HL-60 (cell line): ENCODE measurements at regions not wholly inside any gene's neighbourhood (a gene's known extent, or its start where the extent isn't known, plus 50 kb on each side); places are given as distances from the start of the nearest gene placed in this dataset.

ENCODE experiments used
- DNase-seq, 2 experiments: peaks; one replicate each; pipeline ENCODE4 v3.0.0-alpha.2; 2010 to 2020; ENCODE audit warnings: low read depth in 1 of 2, low spot score in 1 of 2
- H3K27ac ChIP-seq: fragments of 250-450 bp; sonication (Bioruptor Pico); replicated peaks from 2 replicates; pipeline ENCODE4 v1.5.1; 2020; ENCODE audit warnings: mild to moderate bottlenecking, moderate library complexity
- H3K27me3 ChIP-seq: fragments of 250-450 bp; sonication (Bioruptor Pico); 2 replicates; pipeline ENCODE4 v1.5.1; 2021; ENCODE audit warnings: mild to moderate bottlenecking, moderate library complexity; ENCODE audit not compliant: insufficient read depth, poor library complexity, severe bottlenecking
- H3K4me3 ChIP-seq: replicated peaks from 2 replicates; pipeline ENCODE4 v1.5.1; 2011; ENCODE audit warnings: mild to moderate bottlenecking, control low read depth, low read length; ENCODE audit not compliant: insufficient read depth
- GABPA ChIP-seq: IDR thresholded peaks from 2 replicates; pipeline ENCODE4 v1.6.1; 2012; ENCODE audit warnings: low read depth
- POLR2AphosphoS5 ChIP-seq: IDR thresholded peaks from 2 replicates; pipeline ENCODE4 v1.6.1; 2012; ENCODE audit warnings: low read depth
- SPI1 ChIP-seq: IDR thresholded peaks from 2 replicates; pipeline ENCODE4 v1.6.1; 2012; ENCODE audit warnings: low read depth, mild to moderate bottlenecking, borderline replicate concordance
- TF ChIP-seq, protein P1 (sequence below): IDR thresholded peaks from 2 replicates; pipeline ENCODE4 v1.6.1; 2012; ENCODE audit warnings: low read depth; ENCODE audit not compliant: insufficient replicate concordance
- TF ChIP-seq, protein P2 (sequence below): IDR thresholded peaks from one replicate; pipeline ENCODE4 v1.5.1; 2011; ENCODE audit warnings: low read length, control low read depth, inconsistent platforms; ENCODE audit not compliant: insufficient read depth

DNA sequence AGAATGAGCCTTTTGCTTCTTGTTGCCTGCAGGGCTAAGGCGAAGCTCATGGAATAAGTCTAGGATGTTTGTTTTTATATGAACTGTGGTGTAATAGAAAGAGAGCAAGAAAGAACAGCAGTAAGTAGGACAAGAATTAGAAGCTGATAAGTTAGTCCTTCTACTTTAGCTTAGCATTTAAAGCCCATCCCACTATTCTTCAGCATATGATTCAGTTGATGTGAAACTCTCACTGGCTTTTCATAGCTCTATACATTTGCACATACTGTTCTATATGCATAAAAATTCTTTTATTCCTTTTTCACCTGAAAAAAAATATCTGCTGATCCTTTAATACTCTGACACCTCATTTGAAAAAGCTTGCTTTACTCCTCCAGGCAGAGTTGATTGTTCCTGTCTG, 712.0 kb downstream of the USP25 start:
- H3K27me3 ChIP-seq, result no peaks in the 10 kb centered on the region
- TF ChIP-seq SPI1 (no peak), GABPA (no peak), POLR2AphosphoS5 (no peak)
- TF ChIP-seq, protein P1, sequence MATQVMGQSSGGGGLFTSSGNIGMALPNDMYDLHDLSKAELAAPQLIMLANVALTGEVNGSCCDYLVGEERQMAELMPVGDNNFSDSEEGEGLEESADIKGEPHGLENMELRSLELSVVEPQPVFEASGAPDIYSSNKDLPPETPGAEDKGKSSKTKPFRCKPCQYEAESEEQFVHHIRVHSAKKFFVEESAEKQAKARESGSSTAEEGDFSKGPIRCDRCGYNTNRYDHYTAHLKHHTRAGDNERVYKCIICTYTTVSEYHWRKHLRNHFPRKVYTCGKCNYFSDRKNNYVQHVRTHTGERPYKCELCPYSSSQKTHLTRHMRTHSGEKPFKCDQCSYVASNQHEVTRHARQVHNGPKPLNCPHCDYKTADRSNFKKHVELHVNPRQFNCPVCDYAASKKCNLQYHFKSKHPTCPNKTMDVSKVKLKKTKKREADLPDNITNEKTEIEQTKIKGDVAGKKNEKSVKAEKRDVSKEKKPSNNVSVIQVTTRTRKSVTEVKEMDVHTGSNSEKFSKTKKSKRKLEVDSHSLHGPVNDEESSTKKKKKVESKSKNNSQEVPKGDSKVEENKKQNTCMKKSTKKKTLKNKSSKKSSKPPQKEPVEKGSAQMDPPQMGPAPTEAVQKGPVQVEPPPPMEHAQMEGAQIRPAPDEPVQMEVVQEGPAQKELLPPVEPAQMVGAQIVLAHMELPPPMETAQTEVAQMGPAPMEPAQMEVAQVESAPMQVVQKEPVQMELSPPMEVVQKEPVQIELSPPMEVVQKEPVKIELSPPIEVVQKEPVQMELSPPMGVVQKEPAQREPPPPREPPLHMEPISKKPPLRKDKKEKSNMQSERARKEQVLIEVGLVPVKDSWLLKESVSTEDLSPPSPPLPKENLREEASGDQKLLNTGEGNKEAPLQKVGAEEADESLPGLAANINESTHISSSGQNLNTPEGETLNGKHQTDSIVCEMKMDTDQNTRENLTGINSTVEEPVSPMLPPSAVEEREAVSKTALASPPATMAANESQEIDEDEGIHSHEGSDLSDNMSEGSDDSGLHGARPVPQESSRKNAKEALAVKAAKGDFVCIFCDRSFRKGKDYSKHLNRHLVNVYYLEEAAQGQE, result no peak
- TF ChIP-seq, protein P2, sequence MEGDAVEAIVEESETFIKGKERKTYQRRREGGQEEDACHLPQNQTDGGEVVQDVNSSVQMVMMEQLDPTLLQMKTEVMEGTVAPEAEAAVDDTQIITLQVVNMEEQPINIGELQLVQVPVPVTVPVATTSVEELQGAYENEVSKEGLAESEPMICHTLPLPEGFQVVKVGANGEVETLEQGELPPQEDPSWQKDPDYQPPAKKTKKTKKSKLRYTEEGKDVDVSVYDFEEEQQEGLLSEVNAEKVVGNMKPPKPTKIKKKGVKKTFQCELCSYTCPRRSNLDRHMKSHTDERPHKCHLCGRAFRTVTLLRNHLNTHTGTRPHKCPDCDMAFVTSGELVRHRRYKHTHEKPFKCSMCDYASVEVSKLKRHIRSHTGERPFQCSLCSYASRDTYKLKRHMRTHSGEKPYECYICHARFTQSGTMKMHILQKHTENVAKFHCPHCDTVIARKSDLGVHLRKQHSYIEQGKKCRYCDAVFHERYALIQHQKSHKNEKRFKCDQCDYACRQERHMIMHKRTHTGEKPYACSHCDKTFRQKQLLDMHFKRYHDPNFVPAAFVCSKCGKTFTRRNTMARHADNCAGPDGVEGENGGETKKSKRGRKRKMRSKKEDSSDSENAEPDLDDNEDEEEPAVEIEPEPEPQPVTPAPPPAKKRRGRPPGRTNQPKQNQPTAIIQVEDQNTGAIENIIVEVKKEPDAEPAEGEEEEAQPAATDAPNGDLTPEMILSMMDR, result no peak
- no peak overlapping the region for H3K27ac ChIP-seq
- H3K4me3 ChIP-seq, result no peak overlapping the region
- no peak for DNase-seq

DNA sequence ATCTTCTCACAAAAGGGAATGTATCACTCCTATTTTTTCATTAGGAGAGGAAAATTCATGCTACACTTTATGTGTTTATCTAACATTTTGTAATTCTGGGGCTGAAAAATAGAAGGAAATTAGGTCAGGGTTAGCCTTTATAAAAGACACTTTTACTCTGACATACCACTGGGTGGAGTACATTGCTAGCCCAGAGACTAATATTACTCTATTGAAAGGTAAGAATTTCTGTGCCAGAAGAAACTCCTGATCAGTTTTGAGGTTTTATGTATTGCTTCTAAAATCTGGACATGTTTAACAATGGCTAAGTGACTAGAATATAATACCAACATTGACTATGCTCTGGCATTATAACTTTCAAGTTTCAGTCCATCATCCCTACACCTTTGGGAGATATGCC, 724.6 kb downstream of the USP25 start:
- H3K27ac ChIP-seq, result no peak overlapping the region
- no peak overlapping the region for H3K4me3 ChIP-seq
- H3K27me3 ChIP-seq, result no peaks in the 10 kb centered on the region
- no peak for DNase-seq
- TF ChIP-seq SPI1, result no peak
- no peak for TF ChIP-seq POLR2AphosphoS5
- TF ChIP-seq, protein P1, result no peak
- TF ChIP-seq, protein P2, result no peak
- TF ChIP-seq GABPA, result no peak

DNA sequence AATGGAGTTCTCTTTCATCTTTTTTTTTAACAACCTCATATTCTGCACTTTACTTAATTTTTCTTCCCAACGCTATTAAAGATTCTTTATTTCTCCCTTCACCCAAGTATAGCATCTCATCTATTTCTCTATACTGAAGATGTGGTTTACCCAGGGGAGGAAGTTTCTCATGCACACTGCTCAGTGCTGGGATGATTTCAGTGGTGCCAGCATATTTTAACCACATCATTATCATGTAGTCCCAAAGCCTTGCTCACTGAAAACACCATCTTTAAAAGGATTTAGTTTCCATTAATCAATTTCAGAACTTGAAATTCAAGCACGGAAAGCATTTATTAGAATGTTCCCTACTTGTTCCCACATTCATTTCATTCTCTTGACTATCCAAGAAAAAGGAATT, 725.7 kb downstream of the USP25 start:
- no peak overlapping the region for H3K27ac ChIP-seq
- no peak overlapping the region for H3K4me3 ChIP-seq
- TF ChIP-seq POLR2AphosphoS5 (no peak), GABPA (no peak), SPI1 (no peak)
- TF ChIP-seq, protein P1, result no peak
- TF ChIP-seq, protein P2, result no peak
- no peaks in the 10 kb centered on the region for H3K27me3 ChIP-seq
- DNase-seq, result no peak
